PC-9 (cell line): ENCODE measurements at regions not wholly inside any gene's neighbourhood (a gene's known extent, or its start where the extent isn't known, plus 50 kb on each side); places are given as distances from the start of the nearest gene placed in this dataset.

Experiments
- CTCF ChIP-seq: fragments of 200-600 bp; sonication (generic); conservative IDR thresholded peaks from 2 replicates; pipeline ENCODE4 v1.6.1; 2017; ENCODE audit warnings: mixed run types, antibody characterized with exemption, mild to moderate bottlenecking, moderate library complexity
- EZH2 ChIP-seq: fragments of 200-600 bp; sonication (generic); IDR thresholded peaks from 2 replicates; pipeline ENCODE4 v1.8.0; 2017; ENCODE audit warnings: antibody characterized with exemption, low read depth

- TF ChIP-seq CTCF (no peak), EZH2 (no peak)
Observed at GRCh38 chr2:118689456-118689855, 158.0 kb downstream of the EN1 start.
